ENCODE measurements at regions not wholly inside any gene's neighbourhood (a gene's known extent, or its start where the extent isn't known, plus 50 kb on each side); places are given as distances from the start of the nearest gene placed in this dataset.

- TF ChIP-seq TARDBP (IDR thresholded peaks at IDR 0.05): no peak
- TF ChIP-seq L3MBTL2 (conservative IDR thresholded peaks at IDR 0.05): no peak
- TF ChIP-seq ARNT (IDR thresholded peaks at IDR 0.05): no peak
- no peak for TF ChIP-seq BHLHE40 (IDR thresholded peaks at IDR 0.05; ENCODE audit: borderline replicate concordance)
- TF ChIP-seq PKNOX1 (IDR thresholded peaks at IDR 0.05): no peak
- TF ChIP-seq CTBP1 (IDR thresholded peaks at IDR 0.05; ENCODE audit: borderline replicate concordance): no peak
- no peak for TF ChIP-seq SUZ12 (IDR thresholded peaks at IDR 0.05)
- no peak for TF ChIP-seq ZNF384 (IDR thresholded peaks at IDR 0.05)
- TF ChIP-seq ELF4 (IDR thresholded peaks at IDR 0.05): no peak
- TF ChIP-seq FOXK2 (IDR thresholded peaks at IDR 0.05): no peak
- no peak for TF ChIP-seq LEF1 (IDR thresholded peaks at IDR 0.05; ENCODE audit: borderline replicate concordance)
- no peak for TF ChIP-seq HDGF (IDR thresholded peaks at IDR 0.05; ENCODE audit: borderline replicate concordance)
- no peak for TF ChIP-seq FOXA1 (IDR thresholded peaks at IDR 0.05)
- TF ChIP-seq FOXM1 (IDR thresholded peaks at IDR 0.05; ENCODE audit: borderline replicate concordance): no peak
- TF ChIP-seq SP1 (IDR thresholded peaks at IDR 0.05): no peak
- no peak for TF ChIP-seq NFRKB (IDR thresholded peaks at IDR 0.05)
- POLR2A ChIA-PET: no interaction called here
- DNase-seq (ENCODE audit: extremely low spot score): no peak
- CTCF ChIA-PET: no interaction called here
These were observed 329.9 kb upstream of the ZMIZ1 start for GRCh38 chr10:78738861-78739260.

DNA sequence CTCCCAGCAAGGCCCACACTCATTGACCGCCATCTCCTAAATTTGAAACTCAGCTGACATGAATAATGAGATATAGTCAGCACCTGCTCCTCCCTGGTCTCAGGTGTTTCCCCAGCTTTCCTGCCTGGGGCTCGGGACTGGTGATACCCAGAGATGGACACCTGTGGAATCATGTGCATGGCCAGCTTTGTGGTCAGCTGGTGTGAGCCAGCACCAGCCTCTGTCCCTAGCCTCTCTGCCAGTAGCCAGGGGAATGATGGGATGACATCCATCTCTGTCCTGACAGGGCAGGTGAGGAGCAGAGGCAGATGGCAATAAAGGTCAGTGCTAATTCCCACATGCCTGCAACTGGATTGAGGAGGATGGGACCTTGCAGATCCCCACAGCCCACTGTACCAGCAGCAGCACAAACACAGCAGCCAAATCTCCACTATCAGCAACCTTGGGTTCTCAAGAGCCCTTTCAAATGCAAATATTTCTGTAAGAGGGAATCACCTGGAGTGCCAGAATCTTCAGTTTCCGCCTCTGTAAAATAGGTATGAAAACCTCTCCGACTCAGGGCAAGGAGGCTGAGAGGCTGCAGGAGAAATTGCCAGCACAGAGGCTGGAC, 329.2 kb upstream of the ZMIZ1 start:
- CTCF ChIA-PET: no interaction called here
- DNase-seq (ENCODE audit: extremely low spot score): no peak

GRCh38 chr10:78740976-78741915, 327.5 kb upstream of the ZMIZ1 start:
- DNase-seq (ENCODE audit: extremely low spot score): no peak
- CTCF ChIA-PET: no interaction called here
- POLR2A ChIA-PET: interaction anchor here (0.9 kb wide), 1 partner anchor 13 kb away, joined by 3 read pairs; no protein-coding TSS in a partner anchor
- no peak for TF ChIP-seq ARNT (IDR thresholded peaks at IDR 0.05)
- TF ChIP-seq L3MBTL2 (conservative IDR thresholded peaks at IDR 0.05): no peak
- TF ChIP-seq LEF1 (IDR thresholded peaks at IDR 0.05; ENCODE audit: borderline replicate concordance): no peak
- no peak for TF ChIP-seq FOXK2 (IDR thresholded peaks at IDR 0.05)
- no peak for TF ChIP-seq PKNOX1 (IDR thresholded peaks at IDR 0.05)
- TF ChIP-seq FOXM1 (IDR thresholded peaks at IDR 0.05; ENCODE audit: borderline replicate concordance): no peak
- no peak for TF ChIP-seq TARDBP (IDR thresholded peaks at IDR 0.05)
- TF ChIP-seq NFRKB (IDR thresholded peaks at IDR 0.05): no peak
- TF ChIP-seq HDGF (IDR thresholded peaks at IDR 0.05; ENCODE audit: borderline replicate concordance): no peak

More for the DNA sequence above, 329.2 kb upstream of the ZMIZ1 start:
- TF ChIP-seq TARDBP (IDR thresholded peaks at IDR 0.05) (no peak), NFRKB (IDR thresholded peaks at IDR 0.05) (no peak), SP1 (IDR thresholded peaks at IDR 0.05) (no peak), ZNF384 (IDR thresholded peaks at IDR 0.05) (no peak), LEF1 (IDR thresholded peaks at IDR 0.05; ENCODE audit: borderline replicate concordance) (no peak), FOXA1 (IDR thresholded peaks at IDR 0.05) (no peak), SUZ12 (IDR thresholded peaks at IDR 0.05) (no peak), CTBP1 (IDR thresholded peaks at IDR 0.05; ENCODE audit: borderline replicate concordance) (no peak), BHLHE40 (IDR thresholded peaks at IDR 0.05; ENCODE audit: borderline replicate concordance) (no peak), ARNT (IDR thresholded peaks at IDR 0.05) (no peak), HDGF (IDR thresholded peaks at IDR 0.05; ENCODE audit: borderline replicate concordance) (no peak), L3MBTL2 (conservative IDR thresholded peaks at IDR 0.05) (no peak), FOXK2 (IDR thresholded peaks at IDR 0.05) (no peak), PKNOX1 (IDR thresholded peaks at IDR 0.05) (no peak), ELF4 (IDR thresholded peaks at IDR 0.05) (no peak), FOXM1 (IDR thresholded peaks at IDR 0.05; ENCODE audit: borderline replicate concordance) (no peak)
- POLR2A ChIA-PET: no interaction called here

- TF ChIP-seq SUZ12 (IDR thresholded peaks at IDR 0.05) (no peak), CTBP1 (IDR thresholded peaks at IDR 0.05; ENCODE audit: borderline replicate concordance) (no peak), SP1 (IDR thresholded peaks at IDR 0.05) (no peak), BHLHE40 (IDR thresholded peaks at IDR 0.05; ENCODE audit: borderline replicate concordance) (no peak), ARNT (IDR thresholded peaks at IDR 0.05) (no peak), LEF1 (IDR thresholded peaks at IDR 0.05; ENCODE audit: borderline replicate concordance) (no peak)
- POLR2A ChIA-PET: no interaction called here
- DNase-seq (ENCODE audit: extremely low spot score): no peak
- CTCF ChIA-PET: no interaction called here
These were observed 326.4 kb upstream of the ZMIZ1 start for GRCh38 chr10:78742406-78742729.

DNA sequence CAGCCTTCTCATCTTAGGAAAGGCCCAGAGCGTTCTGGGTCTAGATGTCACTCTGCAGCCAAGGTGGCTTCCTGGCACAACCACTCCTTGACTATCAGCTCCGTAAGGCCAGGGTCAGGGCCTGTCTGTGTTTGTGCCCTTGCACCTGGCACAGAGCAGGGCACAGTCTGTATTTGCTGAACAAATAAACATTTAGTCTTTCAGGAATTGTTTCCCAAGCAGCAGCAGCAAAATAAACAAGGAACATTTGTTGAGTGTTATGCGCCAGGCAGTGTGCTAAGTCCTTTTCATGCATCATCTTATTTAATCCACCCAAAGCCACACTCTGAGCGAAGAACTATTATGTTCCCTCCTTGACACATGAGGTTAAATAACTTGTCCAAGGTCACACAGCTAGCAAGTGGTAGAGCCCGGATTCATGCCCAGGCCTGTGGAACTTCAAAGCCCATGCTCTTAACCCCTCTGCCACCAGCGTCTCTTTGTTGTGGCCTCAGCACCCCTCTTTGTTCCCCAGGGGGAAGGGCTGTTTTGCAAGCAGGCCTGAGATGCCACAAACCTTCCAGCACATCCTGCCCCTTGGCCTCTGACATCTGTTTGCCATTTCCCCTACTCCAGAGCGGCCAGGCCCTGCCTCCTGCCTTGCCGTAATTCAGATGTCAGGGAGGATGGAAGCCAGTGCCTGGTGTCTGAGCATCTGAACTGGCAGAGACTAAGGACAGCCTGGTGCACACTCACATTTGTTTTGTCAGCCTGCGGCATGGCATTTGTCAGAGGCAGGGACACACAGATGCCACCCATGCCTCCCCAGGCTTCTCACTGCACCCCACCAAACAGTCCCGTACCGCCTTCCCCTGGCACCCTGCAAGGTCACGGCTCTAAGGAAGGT, 325.8 kb upstream of the ZMIZ1 start:
- POLR2A ChIA-PET: no interaction called here
- no peak for DNase-seq (ENCODE audit: extremely low spot score)
- TF ChIP-seq SUZ12 (IDR thresholded peaks at IDR 0.05) (no peak), SP1 (IDR thresholded peaks at IDR 0.05) (no peak), FOXK2 (IDR thresholded peaks at IDR 0.05) (no peak), ELF4 (IDR thresholded peaks at IDR 0.05) (no peak), ZNF384 (IDR thresholded peaks at IDR 0.05) (no peak), TARDBP (IDR thresholded peaks at IDR 0.05) (no peak), L3MBTL2 (conservative IDR thresholded peaks at IDR 0.05) (no peak)
- CTCF ChIA-PET: no interaction called here

All from HEK293T (cell line).